ENCODE measurements at regions not wholly inside any gene's neighbourhood (a gene's known extent, or its start where the extent isn't known, plus 50 kb on each side); places are given as distances from the start of the nearest gene placed in this dataset.

DNA sequence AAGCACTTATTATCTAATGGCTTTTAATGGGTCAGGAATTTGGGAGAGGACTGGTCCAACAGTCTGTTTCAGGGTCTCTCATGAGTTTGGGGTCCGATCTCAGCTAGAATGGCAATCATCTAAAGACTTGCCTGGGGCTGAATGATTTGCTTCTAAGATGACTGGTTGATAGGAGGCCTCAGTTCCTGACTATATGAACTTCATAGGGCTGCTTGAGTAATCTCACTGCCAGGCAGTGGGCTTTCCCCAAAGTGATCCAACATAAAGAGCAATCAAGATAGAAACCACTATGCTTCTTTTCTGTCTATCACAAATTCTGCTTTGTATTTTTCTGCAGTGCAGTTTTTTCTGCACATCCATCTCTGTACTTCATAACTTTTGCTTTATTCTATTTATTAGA, 793.5 kb upstream of the CHAC2 start:
- DNase-seq (ENCODE audit: low spot score) = no peak
- ATAC-seq (ENCODE audit: low FRiP score) = no peak
- TF ChIP-seq CTCF (IDR thresholded peaks at IDR 0.05) = no peak

GRCh38 chr2:52970642-52971041, 797.0 kb upstream of the CHAC2 start:
- no peak for ATAC-seq (ENCODE audit: low FRiP score)
- no peak for TF ChIP-seq CTCF (IDR thresholded peaks at IDR 0.05)
- DNase-seq (ENCODE audit: low spot score) = no peak

DNA sequence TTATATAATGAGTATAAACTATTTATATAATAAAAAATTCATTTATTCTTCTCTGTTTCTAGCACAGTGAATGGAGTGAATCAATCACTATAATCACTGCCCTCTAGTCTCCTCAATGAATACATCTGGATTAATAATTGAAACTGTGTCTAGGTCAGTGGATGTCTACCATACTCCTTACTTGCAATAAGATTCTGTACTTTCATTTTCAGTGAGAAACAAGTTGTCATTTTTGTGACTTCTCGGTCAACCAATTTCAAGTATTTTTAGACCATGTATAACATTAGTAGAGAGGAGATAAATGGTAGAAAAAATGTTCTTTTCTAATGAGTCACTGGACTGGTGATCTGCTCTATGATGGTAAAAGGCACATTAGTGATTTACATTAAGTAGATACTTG, 799.6 kb upstream of the CHAC2 start:
- DNase-seq (ENCODE audit: low spot score) = no peak
- TF ChIP-seq CTCF (IDR thresholded peaks at IDR 0.05) = no peak
- ATAC-seq (ENCODE audit: low FRiP score) = no peak

DNA sequence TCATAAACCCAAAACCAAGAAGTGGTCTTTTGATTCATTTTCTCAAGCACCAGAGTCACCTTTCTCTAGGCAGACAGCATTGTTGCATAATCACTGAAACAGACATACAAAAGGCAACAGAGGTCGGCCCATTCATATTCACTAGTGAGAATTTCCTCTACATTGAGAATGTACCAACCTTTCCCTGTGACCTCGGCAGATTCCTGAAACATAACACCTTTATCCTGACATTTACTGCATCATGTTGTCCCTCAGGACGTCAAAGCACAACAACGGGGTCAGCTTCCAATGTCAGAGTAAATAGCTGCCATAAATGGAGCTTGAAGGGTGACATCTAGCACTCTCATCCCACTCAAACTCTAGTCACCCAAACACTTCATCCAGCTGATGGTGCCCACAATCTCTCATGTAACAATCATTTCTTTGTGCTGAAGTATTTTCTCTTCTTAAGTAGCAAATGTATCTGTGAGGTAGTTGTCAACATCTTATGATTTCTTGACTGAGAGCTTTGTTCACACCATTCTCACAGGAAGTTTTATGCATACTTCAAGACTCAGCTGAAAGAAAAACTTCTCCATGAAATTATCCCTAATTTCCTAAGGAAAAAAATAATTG, 802.6 kb upstream of the CHAC2 start:
- no peak for TF ChIP-seq CTCF (IDR thresholded peaks at IDR 0.05)
- ATAC-seq (ENCODE audit: low FRiP score) = no peak

GRCh38 chr2:52961403-52961802, 806.2 kb upstream of the CHAC2 start:
- no peak for DNase-seq (ENCODE audit: low spot score)
- ATAC-seq (ENCODE audit: low FRiP score) = no peak
- TF ChIP-seq CTCF (IDR thresholded peaks at IDR 0.05) = no peak

More for the DNA sequence above, 802.6 kb upstream of the CHAC2 start:
- no peak for DNase-seq (ENCODE audit: low spot score)

DNA sequence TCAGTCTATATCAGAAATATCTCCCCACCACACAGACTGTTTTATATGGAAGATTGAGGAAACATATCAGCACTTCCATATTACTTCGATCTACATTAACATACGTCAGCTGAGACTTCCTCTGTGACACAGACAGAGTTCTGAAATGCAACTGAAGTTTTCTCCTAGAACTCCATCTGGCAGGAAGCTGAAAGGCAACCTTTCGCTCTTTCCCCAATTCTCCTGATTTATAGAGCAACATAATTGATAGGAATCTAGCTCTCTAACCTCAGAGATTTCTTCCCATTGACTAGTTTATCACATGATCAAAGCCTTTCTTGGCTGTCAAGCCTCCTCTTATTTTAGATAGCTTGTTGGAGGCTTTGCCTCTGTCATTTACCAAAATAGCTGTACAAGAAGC, 806.7 kb upstream of the CHAC2 start:
- no peak for ATAC-seq (ENCODE audit: low FRiP score)
- no peak for DNase-seq (ENCODE audit: low spot score)
- TF ChIP-seq CTCF (IDR thresholded peaks at IDR 0.05) = no peak

GRCh38 chr2:52959801-52960200, 807.8 kb upstream of the CHAC2 start:
- no peak for TF ChIP-seq CTCF (IDR thresholded peaks at IDR 0.05)
- ATAC-seq (ENCODE audit: low FRiP score) = no peak
- DNase-seq (ENCODE audit: low spot score) = no peak

All from omental fat pad (tissue), 3 donors.